GM23338 (cell line): ENCODE measurements at regions not wholly inside any gene's neighbourhood (a gene's known extent, or its start where the extent isn't known, plus 50 kb on each side); places are given as distances from the start of the nearest gene placed in this dataset.

Experiments
- CREB1 ChIP-seq: fragments of 250-450 bp; sonication (Bioruptor Pico); IDR thresholded peaks from 2 replicates; pipeline ENCODE4 v1.5.0; 2020; ENCODE audit warnings: low read depth, mild to moderate bottlenecking, moderate library complexity
- EZH2 ChIP-seq: fragments of 200-600 bp; sonication (generic); IDR thresholded peaks from one replicate; pipeline ENCODE4 v1.8.0; 2017; ENCODE audit warnings: antibody characterized with exemption, mild to moderate bottlenecking, low read depth; ENCODE audit not compliant: unreplicated experiment
- EZH2phosphoT487 ChIP-seq: fragments of 200-600 bp; sonication (generic); IDR thresholded peaks from one replicate; pipeline ENCODE4 v1.8.1; 2018; ENCODE audit warnings: antibody characterized with exemption; ENCODE audit not compliant: unreplicated experiment
- JUNB ChIP-seq: IDR thresholded peaks from one replicate; pipeline ENCODE4 v1.6.1; 2016; ENCODE audit warnings: antibody characterized with exemption; ENCODE audit not compliant: unreplicated experiment
- NANOG ChIP-seq: IDR thresholded peaks from 2 replicates; pipeline ENCODE4 v1.6.1; 2016; ENCODE audit warnings: antibody characterized with exemption, borderline replicate concordance
- POLR2AphosphoS5 ChIP-seq: IDR thresholded peaks from 2 replicates; pipeline ENCODE4 v1.6.1; 2016; ENCODE audit warnings: antibody characterized with exemption, low read depth
- STAT1 ChIP-seq: IDR thresholded peaks from one replicate; pipeline ENCODE4 v1.6.1; 2016; ENCODE audit warnings: antibody characterized with exemption; ENCODE audit not compliant: unreplicated experiment
- ZNF114 ChIP-seq: fragments of 250-450 bp; sonication (Bioruptor Pico); IDR thresholded peaks from 2 replicates; pipeline ENCODE4 v1.5.0; 2020; ENCODE audit warnings: mild to moderate bottlenecking, moderate library complexity
- ZNF331 ChIP-seq: fragments of 250-450 bp; sonication (Bioruptor Pico); IDR thresholded peaks from 2 replicates; pipeline ENCODE4 v1.5.0; 2020; ENCODE audit warnings: low read depth, mild to moderate bottlenecking, moderate library complexity
- TF ChIP-seq, protein P1 (sequence below): fragments of 250-450 bp; sonication (Bioruptor Pico); IDR thresholded peaks from 2 replicates; pipeline ENCODE4 v1.5.0; 2020; ENCODE audit warnings: mild to moderate bottlenecking, moderate library complexity
- TF ChIP-seq, protein P2 (sequence below): IDR thresholded peaks from 2 replicates; pipeline ENCODE4 v1.6.1; 2016; ENCODE audit warnings: antibody characterized with exemption

DNA sequence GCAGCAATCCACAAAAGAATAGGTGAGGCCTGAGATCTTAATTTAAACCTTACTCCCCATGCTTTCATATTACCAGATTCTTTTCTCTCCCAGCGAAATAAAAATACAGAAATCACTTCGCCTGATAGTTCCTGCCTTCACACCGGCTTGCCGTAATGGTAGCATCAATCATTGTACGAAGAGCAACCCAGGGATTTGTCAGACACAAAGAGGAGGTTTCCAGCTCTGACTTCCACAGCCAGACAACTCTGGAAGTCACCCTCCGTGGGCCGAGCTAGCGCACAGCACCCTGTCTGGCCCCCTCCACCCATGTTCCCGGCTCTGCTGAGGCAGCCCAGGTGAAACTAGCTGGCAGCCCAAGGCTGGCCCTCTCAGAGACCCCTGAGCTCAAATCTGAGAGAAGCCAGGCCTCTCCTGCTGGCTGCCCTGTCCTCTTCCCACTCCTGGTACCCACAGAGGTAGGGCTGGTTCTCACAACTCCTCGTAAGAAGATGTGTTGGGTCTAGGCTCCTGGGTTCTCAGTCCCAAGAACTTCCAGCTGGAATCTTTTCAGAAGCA is 156.9 kb upstream of the BNIP2 start (continued):
- TF ChIP-seq, protein P1, sequence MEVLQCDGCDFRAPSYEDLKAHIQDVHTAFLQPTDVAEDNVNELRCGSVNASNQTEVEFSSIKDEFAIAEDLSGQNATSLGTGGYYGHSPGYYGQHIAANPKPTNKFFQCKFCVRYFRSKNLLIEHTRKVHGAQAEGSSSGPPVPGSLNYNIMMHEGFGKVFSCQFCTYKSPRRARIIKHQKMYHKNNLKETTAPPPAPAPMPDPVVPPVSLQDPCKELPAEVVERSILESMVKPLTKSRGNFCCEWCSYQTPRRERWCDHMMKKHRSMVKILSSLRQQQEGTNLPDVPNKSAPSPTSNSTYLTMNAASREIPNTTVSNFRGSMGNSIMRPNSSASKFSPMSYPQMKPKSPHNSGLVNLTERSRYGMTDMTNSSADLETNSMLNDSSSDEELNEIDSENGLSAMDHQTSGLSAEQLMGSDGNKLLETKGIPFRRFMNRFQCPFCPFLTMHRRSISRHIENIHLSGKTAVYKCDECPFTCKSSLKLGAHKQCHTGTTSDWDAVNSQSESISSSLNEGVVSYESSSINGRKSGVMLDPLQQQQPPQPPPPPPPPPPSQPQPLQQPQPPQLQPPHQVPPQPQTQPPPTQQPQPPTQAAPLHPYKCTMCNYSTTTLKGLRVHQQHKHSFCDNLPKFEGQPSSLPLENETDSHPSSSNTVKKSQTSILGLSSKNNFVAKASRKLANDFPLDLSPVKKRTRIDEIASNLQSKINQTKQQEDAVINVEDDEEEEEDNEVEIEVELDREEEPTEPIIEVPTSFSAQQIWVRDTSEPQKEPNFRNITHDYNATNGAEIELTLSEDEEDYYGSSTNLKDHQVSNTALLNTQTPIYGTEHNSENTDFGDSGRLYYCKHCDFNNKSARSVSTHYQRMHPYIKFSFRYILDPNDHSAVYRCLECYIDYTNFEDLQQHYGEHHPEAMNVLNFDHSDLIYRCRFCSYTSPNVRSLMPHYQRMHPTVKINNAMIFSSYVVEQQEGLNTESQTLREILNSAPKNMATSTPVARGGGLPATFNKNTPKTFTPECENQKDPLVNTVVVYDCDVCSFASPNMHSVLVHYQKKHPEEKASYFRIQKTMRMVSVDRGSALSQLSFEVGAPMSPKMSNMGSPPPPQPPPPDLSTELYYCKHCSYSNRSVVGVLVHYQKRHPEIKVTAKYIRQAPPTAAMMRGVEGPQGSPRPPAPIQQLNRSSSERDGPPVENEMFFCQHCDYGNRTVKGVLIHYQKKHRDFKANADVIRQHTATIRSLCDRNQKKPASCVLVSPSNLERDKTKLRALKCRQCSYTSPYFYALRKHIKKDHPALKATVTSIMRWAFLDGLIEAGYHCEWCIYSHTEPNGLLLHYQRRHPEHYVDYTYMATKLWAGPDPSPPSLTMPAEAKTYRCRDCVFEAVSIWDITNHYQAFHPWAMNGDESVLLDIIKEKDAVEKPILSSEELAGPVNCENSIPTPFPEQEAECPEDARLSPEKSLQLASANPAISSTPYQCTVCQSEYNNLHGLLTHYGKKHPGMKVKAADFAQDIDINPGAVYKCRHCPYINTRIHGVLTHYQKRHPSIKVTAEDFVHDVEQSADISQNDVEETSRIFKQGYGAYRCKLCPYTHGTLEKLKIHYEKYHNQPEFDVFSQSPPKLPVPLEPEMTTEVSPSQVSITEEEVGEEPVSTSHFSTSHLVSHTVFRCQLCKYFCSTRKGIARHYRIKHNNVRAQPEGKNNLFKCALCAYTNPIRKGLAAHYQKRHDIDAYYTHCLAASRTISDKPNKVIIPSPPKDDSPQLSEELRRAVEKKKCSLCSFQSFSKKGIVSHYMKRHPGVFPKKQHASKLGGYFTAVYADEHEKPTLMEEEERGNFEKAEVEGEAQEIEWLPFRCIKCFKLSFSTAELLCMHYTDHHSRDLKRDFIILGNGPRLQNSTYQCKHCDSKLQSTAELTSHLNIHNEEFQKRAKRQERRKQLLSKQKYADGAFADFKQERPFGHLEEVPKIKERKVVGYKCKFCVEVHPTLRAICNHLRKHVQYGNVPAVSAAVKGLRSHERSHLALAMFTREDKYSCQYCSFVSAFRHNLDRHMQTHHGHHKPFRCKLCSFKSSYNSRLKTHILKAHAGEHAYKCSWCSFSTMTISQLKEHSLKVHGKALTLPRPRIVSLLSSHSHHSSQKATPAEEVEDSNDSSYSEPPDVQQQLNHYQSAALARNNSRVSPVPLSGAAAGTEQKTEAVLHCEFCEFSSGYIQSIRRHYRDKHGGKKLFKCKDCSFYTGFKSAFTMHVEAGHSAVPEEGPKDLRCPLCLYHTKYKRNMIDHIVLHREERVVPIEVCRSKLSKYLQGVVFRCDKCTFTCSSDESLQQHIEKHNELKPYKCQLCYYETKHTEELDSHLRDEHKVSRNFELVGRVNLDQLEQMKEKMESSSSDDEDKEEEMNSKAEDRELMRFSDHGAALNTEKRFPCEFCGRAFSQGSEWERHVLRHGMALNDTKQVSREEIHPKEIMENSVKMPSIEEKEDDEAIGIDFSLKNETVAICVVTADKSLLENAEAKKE (CRISPR knock-in tag), result no peak
- no peak for TF ChIP-seq NANOG
- no peak for TF ChIP-seq EZH2phosphoT487
- no peak for TF ChIP-seq ZNF114 (CRISPR knock-in tag)
- no peak for TF ChIP-seq EZH2
- no peak for TF ChIP-seq ZNF331
- no peak for TF ChIP-seq JUNB
- TF ChIP-seq STAT1, result no peak
- TF ChIP-seq CREB1, result no peak
- TF ChIP-seq, protein P2, sequence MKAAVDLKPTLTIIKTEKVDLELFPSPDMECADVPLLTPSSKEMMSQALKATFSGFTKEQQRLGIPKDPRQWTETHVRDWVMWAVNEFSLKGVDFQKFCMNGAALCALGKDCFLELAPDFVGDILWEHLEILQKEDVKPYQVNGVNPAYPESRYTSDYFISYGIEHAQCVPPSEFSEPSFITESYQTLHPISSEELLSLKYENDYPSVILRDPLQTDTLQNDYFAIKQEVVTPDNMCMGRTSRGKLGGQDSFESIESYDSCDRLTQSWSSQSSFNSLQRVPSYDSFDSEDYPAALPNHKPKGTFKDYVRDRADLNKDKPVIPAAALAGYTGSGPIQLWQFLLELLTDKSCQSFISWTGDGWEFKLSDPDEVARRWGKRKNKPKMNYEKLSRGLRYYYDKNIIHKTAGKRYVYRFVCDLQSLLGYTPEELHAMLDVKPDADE, result no peak
- no peak for TF ChIP-seq POLR2AphosphoS5
